ENCODE measurements at regions not wholly inside any gene's neighbourhood (a gene's known extent, or its start where the extent isn't known, plus 50 kb on each side); places are given as distances from the start of the nearest gene placed in this dataset.

DNA sequence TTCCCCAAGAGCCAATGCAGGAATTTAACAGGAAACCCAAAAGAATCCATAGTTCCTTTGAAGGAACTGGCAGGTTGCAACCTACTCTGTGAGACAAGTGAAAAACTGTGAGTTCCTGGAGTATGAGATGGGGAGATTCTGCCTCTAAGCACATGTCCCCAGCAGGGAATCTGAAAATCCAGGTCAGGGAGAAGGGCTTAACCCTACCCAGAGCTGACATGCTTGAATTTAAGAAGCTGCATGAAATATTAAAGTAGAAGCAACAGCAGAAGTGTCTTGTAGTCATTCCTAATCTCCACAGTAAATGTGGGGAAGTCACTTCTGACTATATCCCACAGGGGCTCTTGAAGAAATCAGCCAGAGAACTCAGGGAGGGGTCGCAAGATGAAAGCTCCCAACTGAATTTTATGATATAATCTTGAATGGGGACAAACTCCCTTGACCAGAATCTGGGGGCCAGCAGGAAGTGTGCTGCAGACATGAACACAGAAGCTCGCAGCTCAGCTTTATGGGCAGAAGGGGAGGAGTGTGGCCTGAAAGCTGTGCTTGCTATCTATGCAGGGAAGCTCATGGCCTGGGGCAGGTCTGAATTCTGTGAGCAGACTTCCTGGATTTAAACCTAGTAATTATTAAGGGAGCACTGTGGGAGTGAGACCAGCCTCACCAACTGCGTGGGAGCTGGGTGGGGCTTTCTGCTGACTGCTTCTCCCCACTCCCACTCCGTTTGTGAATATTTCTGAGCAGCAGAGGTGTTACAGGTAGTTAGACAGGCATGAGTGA, 184.1 kb upstream of the KYNU start:
- TF ChIP-seq CTCF (IDR thresholded peaks at IDR 0.05), result no peak
- no peak for TF ChIP-seq POLR2A (IDR thresholded peaks at IDR 0.05)
